Breast epithelium (tissue), 4 donors: ENCODE measurements at regions not wholly inside any gene's neighbourhood (a gene's known extent, or its start where the extent isn't known, plus 50 kb on each side); places are given as distances from the start of the nearest gene placed in this dataset.

Experiments
- DNase-seq, 2 donors: peaks; one replicate each; pipeline ENCODE4 v3.0.0-alpha.2; 2019; ENCODE audit warnings: low spot score in 2 of 2
- H3K27ac ChIP-seq, 2 donors: fragments of 200-600 bp; sonication (generic) in 1 of 2; one replicate each; pipeline ENCODE4 v1.5.1; 2016 to 2019; ENCODE audit warnings: mild to moderate bottlenecking in 1 of 2
- H3K27me3 ChIP-seq, 2 donors: fragments of 200-600 bp; sonication (generic) in 1 of 2; one replicate each; pipeline versions ENCODE4 v1.5.1 to v1.6.0; 2017 to 2019; ENCODE audit warnings: control low read depth in 1 of 2, mild to moderate bottlenecking in 1 of 2
- H3K36me3 ChIP-seq: fragments of 200-600 bp; one replicate; pipeline ENCODE4 v1.5.1; 2019
- H3K4me1 ChIP-seq, 2 donors: fragments of 200-600 bp; sonication (generic); one replicate each; pipeline ENCODE4 v1.5.1; 2016 to 2019; ENCODE audit warnings: control low read depth in 1 of 2
- H3K4me3 ChIP-seq, 3 donors: fragments of 200-600 bp; sonication (generic); 1 replicate in 2 of 3; 2 replicates in 1 of 3; pipeline ENCODE4 v1.5.1; 2016 to 2019; ENCODE audit warnings: mild to moderate bottlenecking in 3 of 3, moderate library complexity in 2 of 3
- H3K9me3 ChIP-seq, 2 donors: fragments of 200-600 bp; sonication (generic) in 1 of 2; one replicate each; pipeline ENCODE4 v1.5.1; 2016 to 2019; ENCODE audit warnings: control low read depth in 1 of 2
- CTCF ChIP-seq, 3 donors: fragments of 450-650 bp; IDR thresholded peaks; one replicate each; pipeline ENCODE4 v1.5.1; 2016 to 2017; ENCODE audit warnings: antibody characterized with exemption in 3 of 3, mild to moderate bottlenecking in 3 of 3, moderate library complexity in 3 of 3
- POLR2A ChIP-seq: fragments of 450-650 bp; IDR thresholded peaks from one replicate; pipeline ENCODE4 v1.6.1; 2016; ENCODE audit warnings: antibody characterized with exemption, mild to moderate bottlenecking, moderate library complexity
- POLR2AphosphoS5 ChIP-seq, 3 donors: sonication (generic); formaldehyde crosslinking; IDR thresholded peaks; one replicate each; pipeline ENCODE4 v1.6.1; 2017; ENCODE audit warnings: antibody characterized with exemption in 3 of 3
- intact Hi-C: fragments of 100-400 bp; cut with DNase I; formaldehyde crosslinking; loops from one replicate; pipeline ENCODE4 v1.15.1; 2023; ENCODE audit warnings: low total_unique reads

- Histone ChIP-seq H3K9me3 (no peaks in the 10 kb centered on the region), H3K4me1 (peaks cover 0 to 4% of the 10 kb centered on the region in 2 donors), H3K27ac (no peak overlapping the region), H3K4me3 (no peak overlapping the region), H3K27me3 (no peaks in the 10 kb centered on the region), H3K36me3 (no peaks in the 10 kb centered on the region)
- intact Hi-C loops = no loop called here
- DNase-seq = no peak
- TF ChIP-seq CTCF (IDR thresholded peaks at IDR 0.05) = no peak
- TF ChIP-seq POLR2AphosphoS5 (IDR thresholded peaks at IDR 0.05) = no peak
- no peak for TF ChIP-seq POLR2A
Measured at GRCh38 chr12:91990525-91990924, 155.1 kb downstream of the BTG1 start.

GRCh38 chr12:91989143-91989542 is 156.5 kb downstream of the BTG1 start:
- intact Hi-C loops = no loop called here

GRCh38 chr12:91988086-91988923 is 157.3 kb downstream of the BTG1 start:
- H3K27ac ChIP-seq = no peak overlapping the region
- TF ChIP-seq POLR2A (no peak), POLR2AphosphoS5 (IDR thresholded peaks at IDR 0.05) (peak in 1 of 3 donors; percentile 50)
- no peaks in the 10 kb centered on the region for H3K9me3 ChIP-seq
- no peaks in the 10 kb centered on the region for H3K27me3 ChIP-seq
- no peak for DNase-seq
- intact Hi-C loops = no loop called here
- H3K4me3 ChIP-seq = no peak overlapping the region
- no peaks in the 10 kb centered on the region for H3K36me3 ChIP-seq
- peaks cover 0 to 9% of the 10 kb centered on the region in 2 donors for H3K4me1 ChIP-seq

More at GRCh38 chr12:91989143-91989542, 156.5 kb downstream of the BTG1 start:
- DNase-seq = no peak
- H3K27ac ChIP-seq = no peak overlapping the region
- no peaks in the 10 kb centered on the region for H3K27me3 ChIP-seq
- no peak for TF ChIP-seq POLR2A
- TF ChIP-seq CTCF (IDR thresholded peaks at IDR 0.05) = no peak
- no peak for TF ChIP-seq POLR2AphosphoS5 (IDR thresholded peaks at IDR 0.05)
- H3K9me3 ChIP-seq = no peaks in the 10 kb centered on the region
- H3K36me3 ChIP-seq = no peaks in the 10 kb centered on the region
- no peak overlapping the region for H3K4me3 ChIP-seq
- peaks cover 0 to 9% of the 10 kb centered on the region in 2 donors for H3K4me1 ChIP-seq

GRCh38 chr12:91986084-91986483 is 159.6 kb downstream of the BTG1 start:
- Histone ChIP-seq H3K4me3 (no peak overlapping the region), H3K36me3 (no peaks in the 10 kb centered on the region), H3K9me3 (no peaks in the 10 kb centered on the region), H3K27me3 (no peaks in the 10 kb centered on the region), H3K27ac (peak overlapping the region; percentile 39 to 65), H3K4me1 (peaks cover 0 to 9% of the 10 kb centered on the region in 2 donors)
- intact Hi-C loops = no loop called here
- TF ChIP-seq CTCF (IDR thresholded peaks at IDR 0.05) = no peak
- TF ChIP-seq POLR2AphosphoS5 (IDR thresholded peaks at IDR 0.05) = no peak
- no peak for TF ChIP-seq POLR2A
- DNase-seq = peak in 1 of 2 donors; percentile 18

- H3K27me3 ChIP-seq = no peaks in the 10 kb centered on the region
- DNase-seq = no peak
- peaks cover 0 to 9% of the 10 kb centered on the region in 2 donors for H3K4me1 ChIP-seq
- H3K27ac ChIP-seq = peak overlapping the region; percentile 39 to 65
- TF ChIP-seq POLR2AphosphoS5 (IDR thresholded peaks at IDR 0.05) (no peak), POLR2A (no peak), CTCF (IDR thresholded peaks at IDR 0.05) (no peak)
- no peaks in the 10 kb centered on the region for H3K36me3 ChIP-seq
- H3K9me3 ChIP-seq = no peaks in the 10 kb centered on the region
- intact Hi-C loops = no loop called here
- H3K4me3 ChIP-seq = no peak overlapping the region
Measured at GRCh38 chr12:91985002-91985787, 160.5 kb downstream of the BTG1 start.
